ENCODE measurements at regions not wholly inside any gene's neighbourhood (a gene's known extent, or its start where the extent isn't known, plus 50 kb on each side); places are given as distances from the start of the nearest gene placed in this dataset.

GRCh38 chr2:193409951-193410350 is 1215.2 kb upstream of the TMEFF2 start:
- TF ChIP-seq CTCF (conservative IDR thresholded peaks at IDR 0.05; ENCODE audit: low read depth, low read length) (no peak), EZH2 (IDR thresholded peaks at IDR 0.05; ENCODE audit: borderline replicate concordance, low read depth, low read length, poor library complexity, severe bottlenecking) (no peak)
